ENCODE measurements at regions not wholly inside any gene's neighbourhood (a gene's known extent, or its start where the extent isn't known, plus 50 kb on each side); places are given as distances from the start of the nearest gene placed in this dataset.

DNA sequence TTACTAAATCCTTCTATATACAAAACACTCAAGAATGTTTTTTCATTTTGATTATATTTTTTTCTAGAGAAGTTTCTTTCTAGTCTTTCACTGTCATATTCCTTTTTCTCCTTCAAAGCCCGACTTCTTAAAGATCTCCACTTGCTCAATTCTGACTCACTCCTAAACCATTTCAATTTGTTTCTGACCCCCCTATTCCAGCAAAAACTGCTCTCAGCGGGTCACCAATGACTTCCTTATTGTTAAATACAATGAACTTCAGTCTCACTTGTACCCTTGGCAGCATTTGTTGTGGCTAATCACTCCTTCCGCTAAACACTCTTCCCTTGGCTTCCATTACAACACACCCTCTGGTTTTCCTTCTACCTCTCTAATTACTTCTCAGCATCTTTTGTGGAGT, 111.1 kb upstream of the RBBP8 start:
- DNase-seq: peak; percentile 26
- no peak overlapping the region for H2AK5ac ChIP-seq (ENCODE audit: low read length, severe bottlenecking)
- H3K4me3 ChIP-seq (ENCODE audit: insufficient read depth in 1 of 2, low read depth in 1 of 2, low read length in 2 of 2): no peak overlapping the region
- no peak overlapping the region for H2BK120ac ChIP-seq (ENCODE audit: low read depth, low read length)
- H3K18ac ChIP-seq (ENCODE audit: low read depth in 1 of 2, low read length in 2 of 2): no peak overlapping the region
- H3K36me3 ChIP-seq (ENCODE audit: control insufficient read depth in 1 of 2, insufficient read depth in 2 of 2, low read depth in 1 of 2, low read length in 2 of 2): no peaks in the 10 kb centered on the region
- no peaks in the 10 kb centered on the region for H3K9me3 ChIP-seq (ENCODE audit: control insufficient read depth, low read length)
- peak overlapping the region; percentile 23 for H3K9ac ChIP-seq (ENCODE audit: low read length)
- 22% methylated on average over 3 of the region's 3 CpGs for WGBS
- peak overlapping the region; percentile 3 for H3K27ac ChIP-seq (ENCODE audit: low read length, poor library complexity, severe bottlenecking)
- H2AFZ ChIP-seq (ENCODE audit: low read depth, low read length): no peak overlapping the region
- H3K23ac ChIP-seq (ENCODE audit: low read length in 2 of 2): no peak overlapping the region
- H3K4me2 ChIP-seq (ENCODE audit: low read length, poor library complexity, severe bottlenecking): no peak overlapping the region
- H3K27me3 ChIP-seq (ENCODE audit: control insufficient read depth in 1 of 2, insufficient read depth in 1 of 2, low read length in 2 of 2): no peaks in the 10 kb centered on the region
- no peak overlapping the region for H4K8ac ChIP-seq (ENCODE audit: low read length)
- H3K79me1 ChIP-seq (replicated peaks; ENCODE audit: low read length, poor library complexity, severe bottlenecking): no peaks in the 10 kb centered on the region
- H3K4me1 ChIP-seq (ENCODE audit: control insufficient read depth, insufficient read depth, low read depth, low read length): peaks cover 1% of the 10 kb centered on the region
- H2BK12ac ChIP-seq (ENCODE audit: low read length in 2 of 2): no peak overlapping the region
- no peak overlapping the region for H2BK5ac ChIP-seq (ENCODE audit: low read depth, low read length, poor library complexity, severe bottlenecking)
- no peak overlapping the region for H3K14ac ChIP-seq (ENCODE audit: low read length in 2 of 2)
- H2BK15ac ChIP-seq (ENCODE audit: low read depth, poor library complexity, severe bottlenecking): no peak overlapping the region
- no peak overlapping the region for H3K4ac ChIP-seq (ENCODE audit: low read depth in 1 of 2, low read length in 2 of 2)
- H4K91ac ChIP-seq (ENCODE audit: low read length): no peak overlapping the region

DNA sequence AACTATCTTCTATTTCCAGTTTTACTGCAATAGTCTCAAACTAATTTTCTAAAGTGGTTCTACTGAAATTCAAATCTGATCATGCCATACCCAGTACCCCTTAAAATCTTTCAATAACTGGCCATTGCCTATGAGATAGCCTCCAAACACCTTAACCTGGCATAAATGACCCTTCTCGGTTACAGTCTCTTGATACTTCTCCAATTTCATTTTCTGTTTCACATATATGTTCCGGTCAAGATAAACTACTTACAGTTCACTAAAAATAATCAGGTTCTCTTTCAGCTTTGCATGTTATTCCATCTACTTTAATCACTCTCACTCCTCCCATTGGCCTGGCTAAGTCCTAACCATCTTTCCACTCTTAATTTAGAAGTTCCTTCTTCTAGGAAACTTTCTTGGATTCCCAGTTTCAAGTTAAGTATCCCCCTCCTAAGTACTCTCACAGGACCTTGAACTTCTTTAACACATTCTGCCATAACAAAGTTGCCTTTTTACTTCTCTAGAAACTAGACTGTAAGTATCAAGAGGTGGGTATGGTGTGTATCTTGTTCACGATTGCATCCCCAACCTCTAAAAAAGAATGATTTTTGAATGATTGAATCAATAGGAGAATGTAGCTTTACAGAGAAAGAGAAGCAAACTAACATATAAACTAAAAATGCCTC, 110.2 kb upstream of the RBBP8 start:
- Histone ChIP-seq H3K4ac (ENCODE audit: low read depth in 1 of 2, low read length in 2 of 2) (no peak overlapping the region), H3K4me3 (ENCODE audit: insufficient read depth in 1 of 2, low read depth in 1 of 2, low read length in 2 of 2) (no peak overlapping the region), H3K79me1 (replicated peaks; ENCODE audit: low read length, poor library complexity, severe bottlenecking) (no peaks in the 10 kb centered on the region), H2AK5ac (ENCODE audit: low read length, severe bottlenecking) (no peak overlapping the region), H3K9ac (ENCODE audit: low read length) (no peak overlapping the region), H2AFZ (ENCODE audit: low read depth, low read length) (no peak overlapping the region), H3K14ac (ENCODE audit: low read length in 2 of 2) (no peak overlapping the region), H3K9me3 (ENCODE audit: control insufficient read depth, low read length) (no peaks in the 10 kb centered on the region), H4K91ac (ENCODE audit: low read length) (no peak overlapping the region), H3K36me3 (ENCODE audit: control insufficient read depth in 1 of 2, insufficient read depth in 2 of 2, low read depth in 1 of 2, low read length in 2 of 2) (no peaks in the 10 kb centered on the region), H2BK5ac (ENCODE audit: low read depth, low read length, poor library complexity, severe bottlenecking) (no peak overlapping the region), H3K27me3 (ENCODE audit: control insufficient read depth in 1 of 2, insufficient read depth in 1 of 2, low read length in 2 of 2) (no peaks in the 10 kb centered on the region), H2BK12ac (ENCODE audit: low read length in 2 of 2) (no peak overlapping the region), H3K18ac (ENCODE audit: low read depth in 1 of 2, low read length in 2 of 2) (no peak overlapping the region), H2BK15ac (ENCODE audit: low read depth, poor library complexity, severe bottlenecking) (no peak overlapping the region), H3K4me2 (ENCODE audit: low read length, poor library complexity, severe bottlenecking) (no peak overlapping the region), H3K4me1 (ENCODE audit: control insufficient read depth, insufficient read depth, low read depth, low read length) (peaks cover 1% of the 10 kb centered on the region), H3K23ac (ENCODE audit: low read length in 2 of 2) (no peak overlapping the region), H2BK120ac (ENCODE audit: low read depth, low read length) (no peak overlapping the region), H3K27ac (ENCODE audit: low read length, poor library complexity, severe bottlenecking) (no peak overlapping the region), H4K8ac (ENCODE audit: low read length) (no peak overlapping the region)
- WGBS: 96% methylated on average over 2 of the region's 3 CpGs
- no peak for DNase-seq

DNA sequence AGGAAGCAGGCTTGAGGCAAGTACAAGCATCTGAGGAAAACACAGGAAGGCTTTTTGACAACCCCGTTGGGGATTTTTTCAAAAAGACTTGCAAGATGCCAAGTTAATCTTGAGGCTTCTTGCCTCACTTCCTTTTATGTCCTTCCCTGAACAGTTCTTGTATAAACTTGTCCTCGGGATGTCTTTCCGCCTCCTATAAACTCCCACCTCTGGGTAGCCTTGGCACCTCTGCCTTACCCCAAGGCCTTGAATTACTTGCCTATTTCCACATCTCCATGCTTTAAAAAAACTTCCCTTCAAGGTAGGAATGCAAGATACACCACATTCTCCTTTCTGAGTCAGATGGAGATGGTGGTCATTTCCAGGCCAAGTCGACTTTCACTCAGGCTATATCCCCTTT, 106.4 kb upstream of the RBBP8 start:
- no peak overlapping the region for H3K23ac ChIP-seq (ENCODE audit: low read length in 2 of 2)
- no peak overlapping the region for H3K18ac ChIP-seq (ENCODE audit: low read depth in 1 of 2, low read length in 2 of 2)
- H2BK120ac ChIP-seq (ENCODE audit: low read depth, low read length): no peak overlapping the region
- H3K79me1 ChIP-seq (replicated peaks; ENCODE audit: low read length, poor library complexity, severe bottlenecking): no peaks in the 10 kb centered on the region
- no peaks in the 10 kb centered on the region for H3K36me3 ChIP-seq (ENCODE audit: control insufficient read depth in 1 of 2, insufficient read depth in 2 of 2, low read depth in 1 of 2, low read length in 2 of 2)
- H3K4me2 ChIP-seq (ENCODE audit: low read length, poor library complexity, severe bottlenecking): no peak overlapping the region
- no peak overlapping the region for H3K9ac ChIP-seq (ENCODE audit: low read length)
- H4K91ac ChIP-seq (ENCODE audit: low read length): no peak overlapping the region
- H2AK5ac ChIP-seq (ENCODE audit: low read length, severe bottlenecking): no peak overlapping the region
- DNase-seq: no peak
- H3K4ac ChIP-seq (ENCODE audit: low read depth in 1 of 2, low read length in 2 of 2): no peak overlapping the region
- no peak overlapping the region for H2BK12ac ChIP-seq (ENCODE audit: low read length in 2 of 2)
- no peak overlapping the region for H4K8ac ChIP-seq (ENCODE audit: low read length)
- WGBS: 87% methylated on average over 4 of the region's 4 CpGs
- H3K4me1 ChIP-seq (ENCODE audit: control insufficient read depth, insufficient read depth, low read depth, low read length): no peaks in the 10 kb centered on the region
- peak overlapping the region in 1 of 2 experiments; percentile 32 for H3K4me3 ChIP-seq (ENCODE audit: insufficient read depth in 1 of 2, low read depth in 1 of 2, low read length in 2 of 2)
- H3K27ac ChIP-seq (ENCODE audit: low read length, poor library complexity, severe bottlenecking): no peak overlapping the region
- H2AFZ ChIP-seq (ENCODE audit: low read depth, low read length): no peak overlapping the region
- no peak overlapping the region for H2BK5ac ChIP-seq (ENCODE audit: low read depth, low read length, poor library complexity, severe bottlenecking)
- H3K9me3 ChIP-seq (ENCODE audit: control insufficient read depth, low read length): no peaks in the 10 kb centered on the region
- no peaks in the 10 kb centered on the region for H3K27me3 ChIP-seq (ENCODE audit: control insufficient read depth in 1 of 2, insufficient read depth in 1 of 2, low read length in 2 of 2)
- no peak overlapping the region for H2BK15ac ChIP-seq (ENCODE audit: low read depth, poor library complexity, severe bottlenecking)
- H3K14ac ChIP-seq (ENCODE audit: low read length in 2 of 2): no peak overlapping the region

DNA sequence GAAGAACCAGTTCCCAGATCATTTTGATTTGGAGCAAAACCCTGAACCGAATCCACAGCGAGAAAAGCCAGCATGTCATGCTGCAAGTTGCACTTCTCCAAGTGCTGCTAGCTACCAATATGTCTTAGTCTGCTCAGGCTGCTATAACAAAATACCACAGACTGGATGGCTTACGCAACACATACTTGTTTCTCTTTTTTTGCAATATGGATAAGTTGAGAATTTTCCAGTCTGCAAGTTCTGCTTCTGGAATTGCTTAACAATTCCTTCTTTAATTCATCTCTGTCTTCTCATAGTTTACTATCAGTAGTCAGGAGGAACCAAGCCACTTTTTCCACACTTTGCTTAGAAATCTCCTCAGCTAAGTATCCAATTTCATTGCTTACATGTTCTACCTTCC, 105.9 kb upstream of the RBBP8 start:
- H2BK5ac ChIP-seq (ENCODE audit: low read depth, low read length, poor library complexity, severe bottlenecking): no peak overlapping the region
- no peak overlapping the region for H3K18ac ChIP-seq (ENCODE audit: low read depth in 1 of 2, low read length in 2 of 2)
- H3K4me3 ChIP-seq (ENCODE audit: insufficient read depth in 1 of 2, low read depth in 1 of 2, low read length in 2 of 2): no peak overlapping the region
- H3K36me3 ChIP-seq (ENCODE audit: control insufficient read depth in 1 of 2, insufficient read depth in 2 of 2, low read depth in 1 of 2, low read length in 2 of 2): no peaks in the 10 kb centered on the region
- H3K79me1 ChIP-seq (replicated peaks; ENCODE audit: low read length, poor library complexity, severe bottlenecking): no peaks in the 10 kb centered on the region
- H2BK120ac ChIP-seq (ENCODE audit: low read depth, low read length): no peak overlapping the region
- no peak overlapping the region for H2AFZ ChIP-seq (ENCODE audit: low read depth, low read length)
- no peak overlapping the region for H3K4me2 ChIP-seq (ENCODE audit: low read length, poor library complexity, severe bottlenecking)
- no peaks in the 10 kb centered on the region for H3K9me3 ChIP-seq (ENCODE audit: control insufficient read depth, low read length)
- H2BK12ac ChIP-seq (ENCODE audit: low read length in 2 of 2): no peak overlapping the region
- no peak overlapping the region for H3K4ac ChIP-seq (ENCODE audit: low read depth in 1 of 2, low read length in 2 of 2)
- H2AK5ac ChIP-seq (ENCODE audit: low read length, severe bottlenecking): no peak overlapping the region
- H4K8ac ChIP-seq (ENCODE audit: low read length): no peak overlapping the region
- no peaks in the 10 kb centered on the region for H3K27me3 ChIP-seq (ENCODE audit: control insufficient read depth in 1 of 2, insufficient read depth in 1 of 2, low read length in 2 of 2)
- no peak overlapping the region for H3K14ac ChIP-seq (ENCODE audit: low read length in 2 of 2)
- H4K91ac ChIP-seq (ENCODE audit: low read length): no peak overlapping the region
- no peak overlapping the region for H3K27ac ChIP-seq (ENCODE audit: low read length, poor library complexity, severe bottlenecking)
- no peak overlapping the region for H3K9ac ChIP-seq (ENCODE audit: low read length)
- H3K23ac ChIP-seq (ENCODE audit: low read length in 2 of 2): no peak overlapping the region
- no peaks in the 10 kb centered on the region for H3K4me1 ChIP-seq (ENCODE audit: control insufficient read depth, insufficient read depth, low read depth, low read length)
- DNase-seq: peak; percentile 17
- 87% methylated on average over 3 of the region's 3 CpGs for WGBS
- no peak overlapping the region for H2BK15ac ChIP-seq (ENCODE audit: low read depth, poor library complexity, severe bottlenecking)

Measured in mesenchymal stem cell (in vitro differentiated cells and primary cell).